Embryonic facial prominence (tissue), 1 donor: ENCODE measurements at regions not wholly inside any gene's neighbourhood (a gene's known extent, or its start where the extent isn't known, plus 50 kb on each side); places are given as distances from the start of the nearest gene placed in this dataset.

Experiments used
- DNase-seq: peaks from one replicate; pipeline ENCODE4 v3.0.0-alpha.2; 2016; ENCODE audit errors: extremely low spot score

DNA sequence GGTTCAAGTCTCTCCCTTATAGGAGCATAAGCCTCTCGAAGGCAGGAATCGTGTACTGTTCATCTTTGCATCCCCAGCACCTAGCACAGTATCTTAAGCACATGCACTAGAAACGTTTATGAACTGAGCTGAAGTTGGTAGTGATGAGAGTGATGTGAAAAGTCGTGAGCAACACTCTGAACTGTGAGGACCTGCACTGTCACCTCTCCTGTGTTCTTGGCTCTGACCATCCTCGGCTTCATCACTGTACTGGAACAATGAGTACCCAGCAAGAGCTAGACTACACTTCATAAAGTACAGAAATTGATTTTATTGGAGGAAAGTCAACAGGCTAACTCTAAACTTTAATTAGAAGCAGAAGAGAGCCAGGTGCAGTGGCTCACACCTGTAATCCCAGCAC, 473.6 kb downstream of the BCAT1 start:
- no peak for DNase-seq

GRCh38 chr12:24473097-24473496, 475.8 kb downstream of the BCAT1 start:
- no peak for DNase-seq

GRCh38 chr12:24470050-24470449, 478.9 kb downstream of the BCAT1 start:
- no peak for DNase-seq

- DNase-seq, result no peak
These were observed 479.8 kb downstream of the BCAT1 start for GRCh38 chr12:24469089-24469488.

GRCh38 chr12:24467226-24467625, 481.7 kb downstream of the BCAT1 start:
- DNase-seq, result no peak

- no peak for DNase-seq
These were observed 485.5 kb downstream of the BCAT1 start for GRCh38 chr12:24463375-24463774.

- DNase-seq, result no peak
These were observed 486.0 kb downstream of the BCAT1 start for GRCh38 chr12:24462946-24463345.

GRCh38 chr12:24460506-24460905, 488.4 kb downstream of the BCAT1 start:
- DNase-seq, result no peak

GRCh38 chr12:24460099-24460498, 488.8 kb downstream of the BCAT1 start:
- no peak for DNase-seq

DNA sequence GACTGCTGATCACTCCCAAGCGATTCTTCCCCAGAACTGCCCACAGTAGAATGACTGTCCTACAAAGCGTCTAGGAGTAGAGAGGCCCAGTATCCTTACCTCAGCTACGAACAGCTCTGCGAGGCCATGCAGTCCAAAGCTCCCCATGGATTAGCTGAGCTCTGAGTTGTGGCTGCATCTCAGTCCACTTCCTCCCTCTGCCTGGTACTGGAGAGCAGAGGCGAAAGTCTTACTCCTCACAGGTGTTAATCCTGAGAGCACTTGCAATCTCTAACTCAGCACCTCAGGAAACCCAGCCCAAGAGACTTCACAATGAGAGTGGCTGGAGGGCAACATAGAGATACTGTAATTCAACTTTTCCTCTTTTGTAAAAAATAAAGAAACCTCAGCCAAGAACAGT, 493.1 kb downstream of the BCAT1 start:
- DNase-seq, result no peak

GRCh38 chr12:24447678-24448077, 498.2 kb upstream of the SOX5 start:
- no peak for DNase-seq

DNA sequence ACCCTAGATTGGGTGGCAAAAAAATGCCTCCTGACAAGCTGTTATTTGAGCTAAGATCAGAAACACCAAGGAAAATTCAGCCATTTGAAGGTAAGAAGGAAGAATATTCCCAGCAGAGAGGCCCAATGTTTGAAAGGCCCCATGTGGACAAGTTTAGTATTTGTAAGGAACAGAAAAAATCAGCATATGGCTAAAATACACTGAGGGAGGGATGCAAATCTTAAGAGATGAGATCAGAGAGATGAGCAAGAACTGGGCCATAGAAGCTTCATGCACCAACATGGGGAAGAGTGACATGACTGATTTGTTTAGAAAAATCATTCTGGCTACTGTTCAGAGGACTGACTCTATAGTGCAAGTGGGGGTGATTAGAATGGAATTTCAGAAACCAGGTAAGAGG, 496.8 kb upstream of the SOX5 start:
- no peak for DNase-seq

GRCh38 chr12:24444634-24445033, 495.2 kb upstream of the SOX5 start:
- DNase-seq, result no peak

DNA sequence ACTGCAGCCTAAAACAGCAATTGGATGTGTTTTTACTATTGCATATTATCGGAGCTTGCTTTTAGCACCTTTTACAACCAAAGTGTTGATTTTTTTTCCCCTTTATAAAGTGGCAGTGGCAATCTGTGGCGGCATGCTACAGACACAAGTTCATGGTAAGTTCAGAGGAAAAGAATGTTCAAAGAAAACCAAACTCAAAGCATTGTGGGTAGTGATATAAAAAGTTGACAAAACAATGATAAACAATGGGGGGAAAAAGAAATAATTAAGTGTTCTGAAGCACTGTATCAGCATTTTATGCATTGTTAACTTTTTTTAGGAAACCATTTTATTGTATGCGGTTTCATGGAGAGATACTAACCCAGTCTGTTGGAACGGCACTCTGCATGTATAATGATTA, 492.0 kb upstream of the SOX5 start:
- no peak for DNase-seq

GRCh38 chr12:24436667-24437066, 487.2 kb upstream of the SOX5 start:
- DNase-seq, result no peak

DNA sequence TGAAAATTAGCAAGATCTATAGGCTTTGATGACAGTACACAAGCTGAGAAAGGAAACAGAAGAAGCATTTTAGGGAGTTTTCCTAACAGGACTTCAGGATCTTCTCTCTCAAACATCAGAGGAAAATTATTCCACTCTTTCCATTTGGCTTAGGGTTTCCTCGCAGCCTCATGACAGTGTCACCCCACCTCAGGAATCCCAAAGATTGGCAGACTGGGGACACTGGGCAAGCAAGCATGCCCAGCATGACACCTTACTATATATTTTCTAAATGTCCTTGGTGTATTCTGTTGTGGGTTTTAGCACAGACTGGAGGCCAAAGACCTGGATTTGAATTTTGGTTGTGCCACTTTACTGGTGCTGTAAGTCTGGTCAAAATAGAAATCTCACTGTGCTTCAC, 482.4 kb upstream of the SOX5 start:
- no peak for DNase-seq

DNA sequence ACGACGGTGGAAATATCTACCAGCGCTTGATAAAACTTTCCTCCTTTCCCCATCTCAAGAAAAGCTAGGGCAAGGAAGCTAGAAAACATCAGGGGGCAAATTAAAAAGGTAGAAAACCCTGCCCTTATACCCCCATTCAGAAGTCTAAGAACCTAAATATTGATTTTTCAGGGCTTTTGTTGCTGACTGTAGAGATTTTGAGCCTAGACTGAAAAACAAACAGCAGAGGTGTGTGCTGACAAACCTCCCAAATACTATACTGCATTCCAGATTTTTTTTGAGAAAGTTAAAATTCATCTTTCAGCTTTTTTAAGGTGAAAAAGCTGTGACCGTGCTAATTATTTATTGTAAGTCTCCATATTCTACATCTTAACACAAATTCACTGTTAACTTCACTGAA, 478.3 kb upstream of the SOX5 start:
- no peak for DNase-seq

GRCh38 chr12:24425601-24425970, 476.1 kb upstream of the SOX5 start:
- DNase-seq, result no peak

GRCh38 chr12:24424889-24425600, 475.6 kb upstream of the SOX5 start:
- DNase-seq, result no peak

DNA sequence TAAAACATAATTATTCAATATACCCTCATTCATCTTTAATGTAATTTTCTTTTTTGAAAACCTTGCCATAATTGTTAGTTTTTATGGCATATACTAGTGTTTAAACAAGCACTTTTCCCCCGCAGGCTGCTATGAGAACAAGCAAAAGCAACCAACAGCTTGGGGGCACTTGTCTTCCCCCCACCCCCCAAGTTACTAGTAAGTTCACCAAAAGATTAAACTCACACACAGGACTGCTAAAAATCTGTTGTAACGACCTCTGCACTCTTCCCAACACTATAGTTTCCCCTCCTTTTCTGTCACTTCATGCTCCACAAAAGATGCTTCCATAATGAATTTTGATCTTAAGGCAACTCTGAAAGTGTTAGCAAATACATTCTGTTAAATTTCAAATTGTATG, 474.9 kb upstream of the SOX5 start:
- DNase-seq, result no peak

DNA sequence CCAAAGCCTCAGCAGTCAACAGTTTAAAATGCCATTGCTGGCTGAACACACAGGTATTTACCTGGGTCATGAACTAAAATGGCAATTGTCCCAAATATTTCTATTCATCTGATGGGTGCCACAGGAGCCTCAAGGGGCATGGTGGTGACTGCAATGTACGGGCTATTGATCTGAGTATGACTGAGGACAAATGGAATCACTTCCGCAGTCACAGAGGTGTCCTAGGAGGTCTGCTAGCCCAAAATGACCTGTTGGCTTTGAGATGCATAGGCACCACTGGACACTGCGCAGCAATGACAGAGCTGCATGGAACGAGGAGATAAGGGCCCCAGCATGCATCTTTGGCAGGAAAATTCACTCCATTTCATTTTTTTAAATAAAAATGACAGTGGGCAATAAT, 474.1 kb upstream of the SOX5 start:
- no peak for DNase-seq

GRCh38 chr12:24421759-24422158, 472.3 kb upstream of the SOX5 start:
- DNase-seq, result no peak

DNA sequence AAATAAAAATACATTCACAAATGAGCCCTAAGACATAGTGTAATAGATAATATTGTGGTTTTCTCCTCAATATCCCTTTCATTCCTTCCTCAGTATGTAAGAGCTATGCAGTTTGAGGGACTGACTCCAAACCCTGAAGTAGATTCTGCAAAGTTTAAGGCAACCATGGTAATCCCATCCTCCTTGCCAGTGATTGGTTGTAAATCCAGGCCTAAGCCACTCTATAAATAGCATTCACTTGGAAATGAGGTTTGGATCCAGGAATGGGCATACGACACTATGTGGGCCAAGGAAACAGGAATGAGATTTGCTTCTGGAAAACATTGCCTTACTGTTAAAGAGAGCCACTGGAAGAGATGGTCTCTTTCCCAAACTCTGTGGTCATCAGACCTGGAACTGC, 468.7 kb upstream of the SOX5 start:
- no peak for DNase-seq

DNA sequence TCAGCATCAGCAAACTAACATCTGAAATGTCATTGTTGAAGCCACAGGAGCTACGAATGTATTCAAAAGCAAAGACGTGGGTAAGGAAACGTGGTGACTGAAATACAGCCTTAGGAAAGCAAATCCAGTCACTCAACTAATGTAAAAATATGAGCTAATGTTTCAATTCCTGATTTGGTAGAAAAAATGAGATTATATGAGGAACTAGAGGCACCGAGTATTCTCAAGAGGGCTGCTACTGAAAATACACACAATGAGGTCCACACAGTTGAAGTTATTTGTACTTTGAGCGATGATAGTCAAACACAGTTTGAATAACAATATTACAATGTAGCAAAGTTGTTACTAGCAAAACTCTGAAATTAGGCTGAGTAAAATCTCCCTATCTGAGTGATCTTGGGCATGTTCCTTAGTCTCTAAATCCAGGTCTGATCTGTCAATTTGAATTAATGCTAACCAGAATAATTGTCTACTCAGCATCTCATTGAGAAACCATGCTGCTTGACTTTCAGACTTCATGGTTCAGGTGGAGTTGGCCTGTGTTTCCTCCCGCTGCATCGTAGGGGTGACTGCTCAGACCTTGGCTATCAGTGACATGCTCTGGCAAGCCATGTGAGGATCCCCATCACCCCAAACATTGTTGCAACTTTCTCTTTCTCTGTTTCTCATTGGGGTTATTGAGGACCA, 467.1 kb upstream of the SOX5 start:
- no peak for DNase-seq
